Uterus (tissue), 2 donors: ENCODE measurements at regions not wholly inside any gene's neighbourhood (a gene's known extent, or its start where the extent isn't known, plus 50 kb on each side); places are given as distances from the start of the nearest gene placed in this dataset.

ENCODE experiments used
- CTCF ChIP-seq, 4 experiments: fragments of 200-600 bp in 2 of 4; fragments of 450-650 bp in 2 of 4; sonication (generic) in 2 of 4; IDR thresholded peaks; one replicate each; pipeline ENCODE4 v1.5.1; 2016 to 2019; ENCODE audit warnings: antibody characterized with exemption in 4 of 4, mild to moderate bottlenecking in 2 of 4, moderate library complexity in 1 of 4
- POLR2A ChIP-seq, 2 donors: fragments of 450-650 bp; IDR thresholded peaks; one replicate each; pipeline ENCODE4 v1.6.1; 2016; ENCODE audit warnings: antibody characterized with exemption in 2 of 2, mild to moderate bottlenecking in 1 of 2, moderate library complexity in 1 of 2

- TF ChIP-seq CTCF (IDR thresholded peaks at IDR 0.05) (no peak), POLR2A (IDR thresholded peaks at IDR 0.05) (no peak)
Measured at GRCh38 chr3:21226086-21226485, 524.9 kb downstream of the ZNF385D start.
